Sigmoid colon (tissue), 6 donors: ENCODE measurements at regions not wholly inside any gene's neighbourhood (a gene's known extent, or its start where the extent isn't known, plus 50 kb on each side); places are given as distances from the start of the nearest gene placed in this dataset.
A peak's percentile ranks its signal among the peaks of the same experiment; 100 is the strongest.

Source experiments
- DNase-seq: peaks from one replicate; pipeline ENCODE4 v3.0.0-alpha.2; 2019
- H3K27ac ChIP-seq, 4 donors: fragments of 200-600 bp; sonication (generic); one replicate each; pipeline ENCODE4 v1.5.1; 2016 to 2019; ENCODE audit warnings: mild to moderate bottlenecking in 1 of 4
- H3K27me3 ChIP-seq, 3 donors: fragments of 200-600 bp; sonication (generic); one replicate each; pipeline ENCODE4 v1.5.1; 2019; ENCODE audit warnings: mild to moderate bottlenecking in 1 of 3
- H3K36me3 ChIP-seq, 4 donors: fragments of 200-600 bp; sonication (generic); one replicate each; pipeline ENCODE4 v1.5.1; 2016 to 2019
- H3K4me1 ChIP-seq, 4 donors: fragments of 200-600 bp; sonication (generic); one replicate each; pipeline ENCODE4 v1.5.1; 2017 to 2019
- H3K4me3 ChIP-seq, 4 donors: fragments of 200-600 bp; sonication (generic); one replicate each; pipeline ENCODE4 v1.5.1; 2017 to 2019; ENCODE audit warnings: mild to moderate bottlenecking in 2 of 4, moderate library complexity in 1 of 4
- H3K9me3 ChIP-seq, 4 donors: fragments of 200-600 bp in 3 of 4; sonication (generic) in 3 of 4; one replicate each; pipeline versions ENCODE4 v1.5.1 to v1.6.1; 2013 to 2019
- EP300 ChIP-seq, 4 donors: sonication (generic); formaldehyde crosslinking; IDR thresholded peaks; one replicate each; pipeline ENCODE4 v1.6.1; 2017; ENCODE audit warnings: antibody characterized with exemption in 4 of 4
- POLR2A ChIP-seq, 2 donors: fragments of 450-650 bp; IDR thresholded peaks; one replicate each; pipeline ENCODE4 v1.6.1; 2016; ENCODE audit warnings: antibody characterized with exemption in 2 of 2, mild to moderate bottlenecking in 2 of 2, moderate library complexity in 2 of 2
- POLR2AphosphoS5 ChIP-seq, 4 donors: sonication (generic); formaldehyde crosslinking; IDR thresholded peaks; one replicate each; pipeline ENCODE4 v1.6.1; 2017; ENCODE audit warnings: antibody characterized with exemption in 4 of 4
- WGBS, 2 donors: extraction: QIAGEN DNeasy Blood & Tissue Kit; methylation state at CpG; one replicate each; pipeline ENCODE4 v1.1.7; 2013; 5-methylcytosine and 5-hydroxymethylcytosine counted together
- intact Hi-C: fragments of 100-400 bp; cut with DNase I; formaldehyde crosslinking; loops from one replicate; pipeline ENCODE4 v1.15.1; 2023
- TF ChIP-seq, protein P1 (sequence below), 4 experiments: fragments of 450-650 bp in 3 of 4; fragments of 200-600 bp in 1 of 4; IDR thresholded peaks; one replicate each; pipeline ENCODE4 v1.5.1; 2016 to 2019; ENCODE audit warnings: antibody characterized with exemption in 4 of 4, mild to moderate bottlenecking in 3 of 4, moderate library complexity in 2 of 4
- donor health status: healthy with polysubstance abuse.
- donor health status: healthy.

DNA sequence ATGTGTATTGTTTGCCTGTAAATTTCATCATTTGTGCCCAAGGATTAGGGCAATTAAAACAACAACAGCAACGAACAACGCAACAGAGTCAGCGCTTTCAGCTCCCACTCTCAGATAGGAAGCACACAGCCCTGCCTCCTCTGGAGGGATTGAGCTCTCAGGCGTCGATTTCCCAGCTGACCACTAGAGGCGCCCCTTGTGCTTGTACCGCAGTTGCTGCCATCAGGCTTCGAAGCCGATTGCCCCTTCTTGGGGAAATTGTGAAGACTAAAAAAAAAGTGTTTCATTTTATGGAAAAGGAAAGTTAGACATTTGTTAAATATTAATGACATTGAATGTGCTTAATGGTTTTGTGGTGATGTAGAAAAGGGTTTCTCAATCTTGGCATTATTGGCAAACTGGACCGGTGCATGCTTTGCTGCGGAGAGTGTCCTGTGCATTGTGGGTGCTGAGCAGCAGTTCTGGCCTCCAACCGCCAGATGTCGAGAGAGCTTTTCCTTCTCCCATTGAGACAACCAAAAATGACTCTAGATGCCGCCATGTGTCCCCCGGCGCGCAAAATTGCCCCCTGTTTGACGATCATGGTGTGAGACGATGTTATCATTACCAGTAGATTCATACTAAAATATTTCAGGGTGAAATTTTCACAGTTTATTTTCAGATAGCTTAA is 650.4 kb upstream of the RBFOX1 start:
- no peak for DNase-seq
- WGBS, 2 donors: 51 to 52% methylated on average over 19 of the region's 19 CpGs
- no peaks in the 10 kb centered on the region for H3K4me1 ChIP-seq
- H3K27me3 ChIP-seq: no peaks in the 10 kb centered on the region
- TF ChIP-seq, protein P1, sequence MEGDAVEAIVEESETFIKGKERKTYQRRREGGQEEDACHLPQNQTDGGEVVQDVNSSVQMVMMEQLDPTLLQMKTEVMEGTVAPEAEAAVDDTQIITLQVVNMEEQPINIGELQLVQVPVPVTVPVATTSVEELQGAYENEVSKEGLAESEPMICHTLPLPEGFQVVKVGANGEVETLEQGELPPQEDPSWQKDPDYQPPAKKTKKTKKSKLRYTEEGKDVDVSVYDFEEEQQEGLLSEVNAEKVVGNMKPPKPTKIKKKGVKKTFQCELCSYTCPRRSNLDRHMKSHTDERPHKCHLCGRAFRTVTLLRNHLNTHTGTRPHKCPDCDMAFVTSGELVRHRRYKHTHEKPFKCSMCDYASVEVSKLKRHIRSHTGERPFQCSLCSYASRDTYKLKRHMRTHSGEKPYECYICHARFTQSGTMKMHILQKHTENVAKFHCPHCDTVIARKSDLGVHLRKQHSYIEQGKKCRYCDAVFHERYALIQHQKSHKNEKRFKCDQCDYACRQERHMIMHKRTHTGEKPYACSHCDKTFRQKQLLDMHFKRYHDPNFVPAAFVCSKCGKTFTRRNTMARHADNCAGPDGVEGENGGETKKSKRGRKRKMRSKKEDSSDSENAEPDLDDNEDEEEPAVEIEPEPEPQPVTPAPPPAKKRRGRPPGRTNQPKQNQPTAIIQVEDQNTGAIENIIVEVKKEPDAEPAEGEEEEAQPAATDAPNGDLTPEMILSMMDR (IDR thresholded peaks at IDR 0.05): peak in 1 of 4 experiments; percentile 36
- no peak for TF ChIP-seq POLR2A (IDR thresholded peaks at IDR 0.05)
- TF ChIP-seq EP300 (IDR thresholded peaks at IDR 0.05): no peak
- TF ChIP-seq POLR2AphosphoS5 (IDR thresholded peaks at IDR 0.05): no peak
- H3K4me3 ChIP-seq: no peak overlapping the region
- intact Hi-C loops: no loop called here
- H3K36me3 ChIP-seq: no peaks in the 10 kb centered on the region
- no peaks in the 10 kb centered on the region for H3K9me3 ChIP-seq
- H3K27ac ChIP-seq: no peak overlapping the region

DNA sequence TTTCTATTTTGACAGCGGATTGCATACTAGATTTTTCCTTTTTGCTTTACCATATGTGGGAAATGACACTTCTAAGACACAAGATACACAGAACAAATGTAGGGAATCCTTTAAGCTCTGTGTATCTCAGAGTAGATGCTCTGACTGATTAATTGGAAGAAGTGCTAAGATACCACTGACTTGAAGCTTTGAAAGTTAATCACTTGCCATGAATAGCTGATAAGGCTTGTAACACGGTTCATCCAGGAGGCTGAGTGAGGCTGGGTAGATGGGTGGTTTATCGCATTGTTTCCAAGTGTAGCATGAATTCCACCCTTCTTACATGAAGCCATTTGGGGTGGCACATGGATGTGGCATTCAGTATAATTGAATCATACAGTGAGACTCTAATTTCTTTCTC is 654.1 kb upstream of the RBFOX1 start:
- Histone ChIP-seq H3K4me3 (no peak overlapping the region), H3K27ac (no peak overlapping the region), H3K4me1 (no peaks in the 10 kb centered on the region), H3K36me3 (no peaks in the 10 kb centered on the region), H3K9me3 (no peaks in the 10 kb centered on the region), H3K27me3 (no peaks in the 10 kb centered on the region)
- TF ChIP-seq, protein P1 (IDR thresholded peaks at IDR 0.05): no peak
- TF ChIP-seq POLR2AphosphoS5 (IDR thresholded peaks at IDR 0.05): no peak
- TF ChIP-seq EP300 (IDR thresholded peaks at IDR 0.05): no peak
- TF ChIP-seq POLR2A (IDR thresholded peaks at IDR 0.05): no peak
- intact Hi-C loops: no loop called here
- DNase-seq: no peak
- 47 to 82% methylated on average over 3 of the region's 3 CpGs for whole genome bisulfite sequencing, 2 donors

DNA sequence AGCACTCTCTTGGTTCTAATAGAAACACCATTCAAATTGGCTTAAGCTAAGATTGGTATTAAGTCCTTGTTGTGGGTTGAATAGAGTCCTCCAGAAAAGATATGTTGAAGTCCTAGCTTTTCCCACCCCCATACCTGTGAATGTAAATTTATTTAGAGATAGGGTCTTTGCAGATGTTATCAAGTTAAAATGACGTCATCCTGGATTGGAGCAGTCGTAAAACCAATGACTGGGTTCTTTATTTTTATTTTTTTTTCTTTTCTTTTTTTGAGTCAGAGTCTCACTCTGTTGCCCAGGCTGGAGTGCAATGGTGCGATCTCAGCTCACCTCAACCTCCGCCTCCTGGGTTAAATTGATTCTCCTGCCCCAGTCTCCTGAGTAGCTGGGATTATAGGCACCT is 658.6 kb upstream of the RBFOX1 start:
- H3K27ac ChIP-seq: no peak overlapping the region
- DNase-seq: no peak
- no peaks in the 10 kb centered on the region for H3K4me1 ChIP-seq
- 82 to 85% methylated on average over 4 of the region's 4 CpGs for WGBS, 2 donors
- intact Hi-C loops: no loop called here
- H3K4me3 ChIP-seq: no peak overlapping the region
- no peaks in the 10 kb centered on the region for H3K36me3 ChIP-seq
- no peaks in the 10 kb centered on the region for H3K27me3 ChIP-seq
- no peaks in the 10 kb centered on the region for H3K9me3 ChIP-seq
- TF ChIP-seq, protein P1 (IDR thresholded peaks at IDR 0.05): no peak
- no peak for TF ChIP-seq POLR2AphosphoS5 (IDR thresholded peaks at IDR 0.05)
- no peak for TF ChIP-seq EP300 (IDR thresholded peaks at IDR 0.05)
- no peak for TF ChIP-seq POLR2A (IDR thresholded peaks at IDR 0.05)

DNA sequence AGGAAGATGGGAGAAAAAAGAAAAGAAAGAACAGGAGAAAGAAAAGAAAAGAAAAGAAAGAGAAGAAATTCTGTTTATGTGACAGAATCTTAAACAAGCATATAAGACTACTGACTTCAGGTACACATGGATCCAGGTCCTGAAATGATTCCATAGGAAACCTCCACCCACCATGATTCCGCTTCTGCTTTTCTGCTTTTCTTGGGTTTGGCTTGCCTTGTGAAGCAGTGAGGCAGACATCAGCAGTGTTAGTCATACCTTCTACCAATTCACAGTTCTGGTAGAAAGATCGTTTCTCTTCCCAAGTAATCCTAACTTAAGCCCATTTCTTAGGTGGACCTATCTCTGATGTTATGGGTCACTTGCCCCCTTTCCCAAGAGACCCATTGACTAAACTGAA is 660.1 kb upstream of the RBFOX1 start:
- H3K9me3 ChIP-seq: no peaks in the 10 kb centered on the region
- no peak overlapping the region for H3K27ac ChIP-seq
- no peak overlapping the region for H3K4me3 ChIP-seq
- H3K27me3 ChIP-seq: no peaks in the 10 kb centered on the region
- H3K36me3 ChIP-seq: no peaks in the 10 kb centered on the region
- no peaks in the 10 kb centered on the region for H3K4me1 ChIP-seq
- 66 to 72% methylated on average over 2 of the region's 2 CpGs for WGBS, 2 donors
- DNase-seq: no peak
- intact Hi-C loops: no loop called here
- no peak for TF ChIP-seq POLR2AphosphoS5 (IDR thresholded peaks at IDR 0.05)
- TF ChIP-seq, protein P1 (IDR thresholded peaks at IDR 0.05): no peak
- no peak for TF ChIP-seq EP300 (IDR thresholded peaks at IDR 0.05)
- TF ChIP-seq POLR2A (IDR thresholded peaks at IDR 0.05): no peak

DNA sequence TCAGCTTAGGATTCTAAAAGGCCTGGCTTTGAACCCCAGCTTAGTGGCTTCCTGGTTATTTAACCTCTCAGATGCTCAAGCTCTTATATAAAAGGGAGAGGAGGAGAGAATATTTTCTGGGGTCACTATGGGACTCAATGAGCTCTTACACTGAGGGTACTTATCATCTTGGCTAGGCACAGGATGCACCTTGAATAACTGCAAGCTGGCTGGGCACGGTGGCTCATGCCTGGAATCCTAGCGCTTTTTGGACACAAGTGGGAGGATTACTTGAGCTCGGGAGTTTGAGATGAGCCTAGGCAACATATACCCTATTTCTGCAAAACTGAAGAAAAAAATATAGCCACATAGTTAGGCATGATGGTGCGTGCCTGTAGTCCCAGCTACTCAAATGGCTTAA is 665.3 kb upstream of the RBFOX1 start:
- H3K9me3 ChIP-seq: no peaks in the 10 kb centered on the region
- WGBS, 2 donors: 87 to 92% methylated on average over 4 of the region's 4 CpGs
- H3K4me3 ChIP-seq: no peak overlapping the region
- intact Hi-C loops: no loop called here
- no peak overlapping the region for H3K27ac ChIP-seq
- DNase-seq: no peak
- TF ChIP-seq POLR2A (IDR thresholded peaks at IDR 0.05): no peak
- no peak for TF ChIP-seq EP300 (IDR thresholded peaks at IDR 0.05)
- no peak for TF ChIP-seq POLR2AphosphoS5 (IDR thresholded peaks at IDR 0.05)
- TF ChIP-seq, protein P1 (IDR thresholded peaks at IDR 0.05): no peak
- no peaks in the 10 kb centered on the region for H3K27me3 ChIP-seq
- no peaks in the 10 kb centered on the region for H3K36me3 ChIP-seq
- no peaks in the 10 kb centered on the region for H3K4me1 ChIP-seq
